ENCODE measurements at regions not wholly inside any gene's neighbourhood (a gene's known extent, or its start where the extent isn't known, plus 50 kb on each side); places are given as distances from the start of the nearest gene placed in this dataset.

DNA sequence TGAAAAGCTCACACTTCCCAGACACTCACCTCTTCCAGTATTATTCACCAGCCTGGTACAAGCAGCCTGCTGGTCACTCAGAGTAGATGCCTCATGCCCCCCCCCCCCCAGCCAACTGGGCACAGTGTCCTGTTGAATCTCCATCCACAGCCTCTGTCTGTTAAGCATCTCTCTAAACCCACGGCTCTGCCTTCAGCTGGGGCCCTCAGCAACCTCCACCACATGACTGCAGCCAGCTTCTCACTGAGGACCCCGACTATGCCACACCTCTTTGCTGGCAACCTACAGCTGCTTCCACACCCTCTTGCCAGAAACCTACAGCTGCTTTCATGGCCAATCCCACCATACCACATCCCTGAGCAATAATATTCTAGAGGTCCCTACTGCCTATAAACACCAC is 113.1 kb downstream of the RHOU start:
- Histone ChIP-seq H3K4me1 (peaks cover 3% of the 10 kb centered on the region), H3K36me3 (no peaks in the 10 kb centered on the region), H3K27me3 (no peaks in the 10 kb centered on the region), H3K9me3 (no peaks in the 10 kb centered on the region), H3K4me3 (ENCODE audit: low read depth, low read length) (no peak overlapping the region)
- DNase-seq, result no peak
- TF ChIP-seq, protein P1, sequence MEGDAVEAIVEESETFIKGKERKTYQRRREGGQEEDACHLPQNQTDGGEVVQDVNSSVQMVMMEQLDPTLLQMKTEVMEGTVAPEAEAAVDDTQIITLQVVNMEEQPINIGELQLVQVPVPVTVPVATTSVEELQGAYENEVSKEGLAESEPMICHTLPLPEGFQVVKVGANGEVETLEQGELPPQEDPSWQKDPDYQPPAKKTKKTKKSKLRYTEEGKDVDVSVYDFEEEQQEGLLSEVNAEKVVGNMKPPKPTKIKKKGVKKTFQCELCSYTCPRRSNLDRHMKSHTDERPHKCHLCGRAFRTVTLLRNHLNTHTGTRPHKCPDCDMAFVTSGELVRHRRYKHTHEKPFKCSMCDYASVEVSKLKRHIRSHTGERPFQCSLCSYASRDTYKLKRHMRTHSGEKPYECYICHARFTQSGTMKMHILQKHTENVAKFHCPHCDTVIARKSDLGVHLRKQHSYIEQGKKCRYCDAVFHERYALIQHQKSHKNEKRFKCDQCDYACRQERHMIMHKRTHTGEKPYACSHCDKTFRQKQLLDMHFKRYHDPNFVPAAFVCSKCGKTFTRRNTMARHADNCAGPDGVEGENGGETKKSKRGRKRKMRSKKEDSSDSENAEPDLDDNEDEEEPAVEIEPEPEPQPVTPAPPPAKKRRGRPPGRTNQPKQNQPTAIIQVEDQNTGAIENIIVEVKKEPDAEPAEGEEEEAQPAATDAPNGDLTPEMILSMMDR (IDR thresholded peaks at IDR 0.05; ENCODE audit: low read depth, low read length), result no peak

DNA sequence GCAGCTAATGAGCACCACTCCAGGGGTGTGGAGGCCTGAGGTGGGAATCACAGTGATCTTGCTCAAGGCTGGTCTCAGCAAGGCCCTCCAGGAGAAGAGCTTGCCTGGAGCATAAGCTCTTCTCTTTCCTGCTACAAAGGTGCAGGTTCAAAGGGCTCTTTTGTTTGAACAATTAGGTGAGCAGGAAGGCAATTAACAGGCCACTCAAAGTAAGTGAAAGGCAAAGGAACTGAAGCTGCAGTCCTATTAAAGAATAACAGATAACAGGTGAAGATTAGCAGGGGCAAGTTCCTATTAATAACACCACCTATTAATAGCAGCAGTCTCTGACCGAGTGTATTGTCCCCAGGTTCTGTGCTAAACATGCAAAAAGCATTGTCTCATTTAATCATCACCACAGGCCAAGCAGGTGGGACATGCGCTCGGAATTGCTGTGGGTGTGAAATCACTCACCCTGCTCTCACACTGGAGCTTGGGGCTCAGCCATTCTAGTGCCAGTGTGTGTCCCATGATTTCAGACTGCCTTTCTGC is 113.8 kb downstream of the RHOU start:
- Histone ChIP-seq H3K9me3 (no peaks in the 10 kb centered on the region), H3K27me3 (no peaks in the 10 kb centered on the region), H3K36me3 (no peaks in the 10 kb centered on the region), H3K4me3 (ENCODE audit: low read depth, low read length) (no peak overlapping the region), H3K4me1 (peaks cover 3% of the 10 kb centered on the region)
- TF ChIP-seq, protein P1 (IDR thresholded peaks at IDR 0.05; ENCODE audit: low read depth, low read length), result no peak
- no peak for DNase-seq

DNA sequence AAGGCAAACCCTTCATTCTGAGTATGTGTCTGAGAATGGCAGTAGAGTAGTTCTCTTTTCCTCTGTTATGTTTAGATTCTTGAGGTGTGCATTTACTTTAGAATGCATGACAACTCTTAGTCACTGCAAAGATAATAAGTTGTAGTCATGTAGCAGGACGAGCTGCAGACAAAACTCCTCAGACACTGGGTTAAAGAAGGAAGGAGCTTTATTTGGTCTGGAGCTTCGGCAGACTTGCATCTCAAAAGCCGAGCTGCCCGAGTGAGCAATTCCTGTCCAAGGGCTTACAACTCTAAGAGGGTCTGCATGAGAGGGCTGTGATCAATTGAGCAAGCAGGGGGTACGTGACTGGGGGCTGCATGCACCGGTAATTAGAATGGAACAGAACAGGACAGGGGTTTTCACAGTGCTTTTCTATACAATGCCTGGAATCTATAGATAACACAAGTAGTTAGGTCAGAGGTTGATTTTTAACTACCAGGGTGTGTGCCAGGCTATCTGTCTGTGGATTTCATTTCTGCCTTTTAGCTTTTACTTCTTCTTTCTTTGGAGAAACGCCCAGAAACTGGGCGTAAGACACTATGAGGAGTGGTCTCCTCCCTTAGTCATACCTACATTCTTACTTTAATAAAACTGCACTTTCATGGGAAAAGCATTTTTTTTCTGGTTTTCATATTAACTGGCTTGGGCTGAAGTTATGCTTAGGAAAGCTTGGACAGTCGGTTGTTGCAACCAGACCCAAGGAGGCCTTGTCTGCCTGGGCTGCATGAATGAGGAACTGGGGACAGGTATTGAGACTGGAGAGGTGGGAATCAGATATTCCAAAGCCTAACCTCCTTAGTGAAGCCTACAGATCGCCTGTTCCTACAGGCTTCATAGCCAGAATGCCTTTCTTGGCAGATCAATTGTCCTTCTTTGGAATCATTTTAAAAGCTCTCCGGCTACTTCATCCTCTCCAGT is 115.1 kb downstream of the RHOU start:
- TF ChIP-seq, protein P1 (IDR thresholded peaks at IDR 0.05; ENCODE audit: low read depth, low read length), result no peak

DNA sequence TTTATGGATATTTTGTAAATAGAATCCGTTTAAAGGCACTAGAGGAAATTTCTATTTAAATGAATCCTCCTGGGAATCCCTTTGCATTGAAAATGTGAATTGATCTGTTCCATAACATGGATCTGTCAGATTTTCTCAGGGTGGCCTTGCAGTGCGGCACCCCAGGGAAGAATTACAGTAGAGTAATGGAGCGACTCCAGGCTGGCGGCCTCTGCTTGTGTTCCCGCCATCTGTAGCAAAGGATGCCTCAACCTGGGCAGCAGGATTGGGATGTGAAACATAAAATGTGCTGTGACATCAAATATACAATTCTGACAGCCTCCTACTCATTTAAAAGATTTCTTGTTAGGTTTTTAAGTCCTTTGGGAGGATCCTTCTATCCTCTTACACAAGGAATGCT is 115.9 kb downstream of the RHOU start:
- no peaks in the 10 kb centered on the region for H3K9me3 ChIP-seq
- no peak for DNase-seq
- no peaks in the 10 kb centered on the region for H3K27me3 ChIP-seq
- peaks cover 3% of the 10 kb centered on the region for H3K4me1 ChIP-seq
- H3K4me3 ChIP-seq (ENCODE audit: low read depth, low read length), result no peak overlapping the region
- H3K36me3 ChIP-seq, result no peaks in the 10 kb centered on the region
- TF ChIP-seq, protein P1 (IDR thresholded peaks at IDR 0.05; ENCODE audit: low read depth, low read length), result no peak

More for the DNA sequence above, 115.1 kb downstream of the RHOU start:
- H3K4me1 ChIP-seq, result peaks cover 3% of the 10 kb centered on the region
- H3K9me3 ChIP-seq, result no peaks in the 10 kb centered on the region
- no peak for DNase-seq
- H3K4me3 ChIP-seq (ENCODE audit: low read depth, low read length), result no peak overlapping the region
- H3K36me3 ChIP-seq, result no peaks in the 10 kb centered on the region
- no peaks in the 10 kb centered on the region for H3K27me3 ChIP-seq

DNA sequence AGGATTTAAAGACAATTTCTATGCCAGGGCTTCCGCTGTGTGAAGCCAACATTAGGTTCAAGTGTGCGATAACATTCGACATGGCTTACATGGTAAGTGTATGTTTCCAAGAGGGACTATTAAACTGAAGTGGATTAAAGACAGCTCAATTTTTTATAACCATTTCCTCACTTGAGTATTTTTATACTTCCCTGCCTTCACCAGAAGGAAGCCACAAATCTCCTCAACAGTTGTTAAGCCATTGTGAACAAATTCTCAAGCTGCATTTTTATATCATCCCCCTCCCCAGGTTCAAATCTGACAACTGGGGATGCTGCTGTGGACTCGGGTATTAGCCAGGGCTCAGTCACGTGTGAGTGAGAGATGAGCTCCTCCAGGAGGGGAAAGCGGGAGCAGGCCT is 116.3 kb downstream of the RHOU start:
- Histone ChIP-seq H3K4me1 (peaks cover 3% of the 10 kb centered on the region), H3K4me3 (ENCODE audit: low read depth, low read length) (no peak overlapping the region), H3K9me3 (no peaks in the 10 kb centered on the region), H3K36me3 (no peaks in the 10 kb centered on the region), H3K27me3 (no peaks in the 10 kb centered on the region)
- TF ChIP-seq, protein P1 (IDR thresholded peaks at IDR 0.05; ENCODE audit: low read depth, low read length), result no peak
- no peak for DNase-seq

DNA sequence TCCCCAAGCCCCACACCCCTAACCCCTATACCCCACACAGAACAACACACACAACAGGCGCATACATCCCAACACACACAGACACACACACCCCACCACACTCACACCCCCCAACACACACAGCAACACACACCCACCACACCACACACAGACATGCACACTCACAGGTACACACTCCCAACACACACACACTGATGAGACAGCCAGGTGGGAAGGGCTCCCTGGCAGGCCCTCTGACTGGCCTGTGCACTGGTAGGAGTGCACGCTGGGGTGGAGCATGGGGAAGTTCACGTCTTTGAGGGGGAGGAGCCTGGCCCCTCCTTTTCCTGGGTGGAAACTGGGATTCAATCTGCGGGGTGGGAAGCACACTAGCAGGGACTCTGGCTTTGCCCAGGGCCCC is 116.7 kb downstream of the RHOU start:
- Histone ChIP-seq H3K4me3 (ENCODE audit: low read depth, low read length) (no peak overlapping the region), H3K9me3 (no peaks in the 10 kb centered on the region), H3K27me3 (no peaks in the 10 kb centered on the region), H3K36me3 (no peaks in the 10 kb centered on the region), H3K4me1 (peaks cover 3% of the 10 kb centered on the region)
- no peak for DNase-seq
- TF ChIP-seq, protein P1 (IDR thresholded peaks at IDR 0.05; ENCODE audit: low read depth, low read length), result no peak

All from BE2C (cell line).